IMR-90 (cell line): ENCODE measurements at regions not wholly inside any gene's neighbourhood (a gene's known extent, or its start where the extent isn't known, plus 50 kb on each side); places are given as distances from the start of the nearest gene placed in this dataset.

Experiments
- POLR2A ChIP-seq: IDR thresholded peaks from 2 replicates; pipeline ENCODE4 v1.6.1; 2012; ENCODE audit warnings: mild to moderate bottlenecking, low read depth, low read length
- TF ChIP-seq, protein P1 (sequence below): fragments of 150-350 bp; IDR thresholded peaks from 2 replicates; pipeline ENCODE4 v1.6.1; 2017; ENCODE audit warnings: mild to moderate bottlenecking, antibody characterized with exemption, low read length, low read depth
- TF ChIP-seq, protein P2 (sequence below): conservative IDR thresholded peaks from 2 replicates; pipeline ENCODE4 v1.5.1; 2012; ENCODE audit warnings: mild to moderate bottlenecking, low read depth, low read length, improper control_type of control experiment

GRCh38 chr11:26019386-26019785, 312.5 kb upstream of the ANO3 start:
- TF ChIP-seq, protein P1, sequence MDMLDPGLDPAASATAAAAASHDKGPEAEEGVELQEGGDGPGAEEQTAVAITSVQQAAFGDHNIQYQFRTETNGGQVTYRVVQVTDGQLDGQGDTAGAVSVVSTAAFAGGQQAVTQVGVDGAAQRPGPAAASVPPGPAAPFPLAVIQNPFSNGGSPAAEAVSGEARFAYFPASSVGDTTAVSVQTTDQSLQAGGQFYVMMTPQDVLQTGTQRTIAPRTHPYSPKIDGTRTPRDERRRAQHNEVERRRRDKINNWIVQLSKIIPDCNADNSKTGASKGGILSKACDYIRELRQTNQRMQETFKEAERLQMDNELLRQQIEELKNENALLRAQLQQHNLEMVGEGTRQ = no peak
- TF ChIP-seq, protein P2, sequence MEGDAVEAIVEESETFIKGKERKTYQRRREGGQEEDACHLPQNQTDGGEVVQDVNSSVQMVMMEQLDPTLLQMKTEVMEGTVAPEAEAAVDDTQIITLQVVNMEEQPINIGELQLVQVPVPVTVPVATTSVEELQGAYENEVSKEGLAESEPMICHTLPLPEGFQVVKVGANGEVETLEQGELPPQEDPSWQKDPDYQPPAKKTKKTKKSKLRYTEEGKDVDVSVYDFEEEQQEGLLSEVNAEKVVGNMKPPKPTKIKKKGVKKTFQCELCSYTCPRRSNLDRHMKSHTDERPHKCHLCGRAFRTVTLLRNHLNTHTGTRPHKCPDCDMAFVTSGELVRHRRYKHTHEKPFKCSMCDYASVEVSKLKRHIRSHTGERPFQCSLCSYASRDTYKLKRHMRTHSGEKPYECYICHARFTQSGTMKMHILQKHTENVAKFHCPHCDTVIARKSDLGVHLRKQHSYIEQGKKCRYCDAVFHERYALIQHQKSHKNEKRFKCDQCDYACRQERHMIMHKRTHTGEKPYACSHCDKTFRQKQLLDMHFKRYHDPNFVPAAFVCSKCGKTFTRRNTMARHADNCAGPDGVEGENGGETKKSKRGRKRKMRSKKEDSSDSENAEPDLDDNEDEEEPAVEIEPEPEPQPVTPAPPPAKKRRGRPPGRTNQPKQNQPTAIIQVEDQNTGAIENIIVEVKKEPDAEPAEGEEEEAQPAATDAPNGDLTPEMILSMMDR = no peak
- no peak for TF ChIP-seq POLR2A
